ENCODE measurements at regions not wholly inside any gene's neighbourhood (a gene's known extent, or its start where the extent isn't known, plus 50 kb on each side); places are given as distances from the start of the nearest gene placed in this dataset.

- TF ChIP-seq ZFP30 (CRISPR knock-in tag; IDR thresholded peaks at IDR 0.05) (no peak), BACH2 (CRISPR knock-in tag; IDR thresholded peaks at IDR 0.05; ENCODE audit: borderline replicate concordance) (no peak), ZNF70 (CRISPR knock-in tag; IDR thresholded peaks at IDR 0.05) (no peak), PATZ1 (CRISPR knock-in tag; IDR thresholded peaks at IDR 0.05; ENCODE audit: borderline replicate concordance) (no peak), ZNF565 (CRISPR knock-in tag; conservative IDR thresholded peaks at IDR 0.05; ENCODE audit: low read depth) (no peak), TSHZ2 (CRISPR knock-in tag; IDR thresholded peaks at IDR 0.05) (no peak), RARB (CRISPR knock-in tag; IDR thresholded peaks at IDR 0.05) (no peak), POU6F1 (CRISPR knock-in tag; IDR thresholded peaks at IDR 0.05; ENCODE audit: borderline replicate concordance, low read depth) (no peak), OSR1 (CRISPR knock-in tag; IDR thresholded peaks at IDR 0.05) (no peak), ESRRG (CRISPR knock-in tag; IDR thresholded peaks at IDR 0.05) (no peak), ARNTL (CRISPR knock-in tag; IDR thresholded peaks at IDR 0.05; ENCODE audit: borderline replicate concordance, low read depth) (no peak), CSDC2 (CRISPR knock-in tag; IDR thresholded peaks at IDR 0.05) (no peak), CREB5 (CRISPR knock-in tag; IDR thresholded peaks at IDR 0.05; ENCODE audit: low read depth) (no peak)
- TF ChIP-seq, protein P1, sequence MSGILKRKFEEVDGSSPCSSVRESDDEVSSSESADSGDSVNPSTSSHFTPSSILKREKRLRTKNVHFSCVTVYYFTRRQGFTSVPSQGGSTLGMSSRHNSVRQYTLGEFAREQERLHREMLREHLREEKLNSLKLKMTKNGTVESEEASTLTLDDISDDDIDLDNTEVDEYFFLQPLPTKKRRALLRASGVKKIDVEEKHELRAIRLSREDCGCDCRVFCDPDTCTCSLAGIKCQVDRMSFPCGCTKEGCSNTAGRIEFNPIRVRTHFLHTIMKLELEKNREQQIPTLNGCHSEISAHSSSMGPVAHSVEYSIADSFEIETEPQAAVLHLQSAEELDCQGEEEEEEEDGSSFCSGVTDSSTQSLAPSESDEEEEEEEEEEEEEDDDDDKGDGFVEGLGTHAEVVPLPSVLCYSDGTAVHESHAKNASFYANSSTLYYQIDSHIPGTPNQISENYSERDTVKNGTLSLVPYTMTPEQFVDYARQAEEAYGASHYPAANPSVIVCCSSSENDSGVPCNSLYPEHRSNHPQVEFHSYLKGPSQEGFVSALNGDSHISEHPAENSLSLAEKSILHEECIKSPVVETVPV (CRISPR knock-in tag; IDR thresholded peaks at IDR 0.05): no peak
These were observed 307.1 kb upstream of the ADCY2 start for GRCh38 chr5:7088849-7089248.
